ENCODE measurements at regions not wholly inside any gene's neighbourhood (a gene's known extent, or its start where the extent isn't known, plus 50 kb on each side); places are given as distances from the start of the nearest gene placed in this dataset.
A peak's percentile ranks its signal among the peaks of the same experiment; 100 is the strongest.

GRCh38 chr2:147051248-147051647 is 793.6 kb upstream of the ACVR2A start:
- Histone ChIP-seq H3K9me3 (no peaks in the 10 kb centered on the region), H3K36me3 (no peaks in the 10 kb centered on the region), H3K27ac (no peak overlapping the region), H3K4me3 (no peak overlapping the region), H3K4me1 (peaks cover 0 to 9% of the 10 kb centered on the region in 2 donors), H3K27me3 (no peaks in the 10 kb centered on the region)
- DNase-seq: peak in 2 of 4 donors; percentile 54 to 61
- TF ChIP-seq CTCF (IDR thresholded peaks at IDR 0.05): no peak
- intact Hi-C loops (cut with DNase I): no loop called here
- ATAC-seq: no peak

- H3K36me3 ChIP-seq: no peaks in the 10 kb centered on the region
- DNase-seq (peak in 2 of 4 donors; percentile 36 to 72), ATAC-seq (peak; percentile 85)
- H3K9me3 ChIP-seq: no peaks in the 10 kb centered on the region
- peaks cover 0 to 9% of the 10 kb centered on the region in 2 donors for H3K4me1 ChIP-seq
- TF ChIP-seq CTCF (IDR thresholded peaks at IDR 0.05): no peak
- H3K4me3 ChIP-seq: no peak overlapping the region
- no peaks in the 10 kb centered on the region for H3K27me3 ChIP-seq
- intact Hi-C loops (cut with DNase I): no loop called here
- peak overlapping the region in 1 of 2 donors; percentile 27 for H3K27ac ChIP-seq
Measured at GRCh38 chr2:147049957-147050356, 794.9 kb upstream of the ACVR2A start.

GRCh38 chr2:147046473-147046872 is 798.4 kb upstream of the ACVR2A start:
- Histone ChIP-seq H3K4me3 (no peak overlapping the region), H3K4me1 (peaks cover 0 to 7% of the 10 kb centered on the region in 2 donors), H3K27ac (no peak overlapping the region), H3K27me3 (no peaks in the 10 kb centered on the region), H3K36me3 (no peaks in the 10 kb centered on the region), H3K9me3 (no peaks in the 10 kb centered on the region)
- no peak for DNase-seq
- TF ChIP-seq CTCF (IDR thresholded peaks at IDR 0.05): no peak
- ATAC-seq: no peak
- intact Hi-C loops (cut with DNase I): no loop called here

- Histone ChIP-seq H3K4me1 (peaks cover 0 to 5% of the 10 kb centered on the region in 2 donors), H3K36me3 (no peaks in the 10 kb centered on the region), H3K4me3 (no peak overlapping the region), H3K27ac (no peak overlapping the region), H3K27me3 (no peaks in the 10 kb centered on the region), H3K9me3 (no peaks in the 10 kb centered on the region)
- DNase-seq (no peak), ATAC-seq (peak; percentile 68)
- TF ChIP-seq CTCF (IDR thresholded peaks at IDR 0.05): peak; percentile 48 to 52
- intact Hi-C loops (cut with DNase I): no loop called here
Measured at GRCh38 chr2:147045113-147045512, 799.7 kb upstream of the ACVR2A start.

- Histone ChIP-seq H3K27ac (no peak overlapping the region), H3K9me3 (no peaks in the 10 kb centered on the region), H3K4me3 (no peak overlapping the region), H3K36me3 (no peaks in the 10 kb centered on the region), H3K4me1 (no peaks in the 10 kb centered on the region), H3K27me3 (no peaks in the 10 kb centered on the region)
- no peak for ATAC-seq
- intact Hi-C loops (cut with DNase I): no loop called here
- no peak for TF ChIP-seq CTCF (IDR thresholded peaks at IDR 0.05)
- DNase-seq: no peak
Measured at GRCh38 chr2:147041121-147041494, 803.7 kb upstream of the ACVR2A start.

Data from left lung (tissue), 4 donors.